Keratinocyte (primary cell): ENCODE measurements at regions not wholly inside any gene's neighbourhood (a gene's known extent, or its start where the extent isn't known, plus 50 kb on each side); places are given as distances from the start of the nearest gene placed in this dataset.

Experiments used
- EZH2 ChIP-seq: IDR thresholded peaks from one replicate; pipeline ENCODE4 v1.6.1; 2012; ENCODE audit warnings: inconsistent platforms, mild to moderate bottlenecking, low read length, moderate library complexity
- TF ChIP-seq, protein P1 (sequence below), 3 experiments: IDR thresholded peaks in 1 of 3; conservative IDR thresholded peaks in 1 of 3; optimal IDR thresholded peaks in 1 of 3; 2 replicates in 2 of 3; 3 replicates in 1 of 3; pipeline versions ENCODE3 to v1.5.1; 2011; ENCODE audit warnings: low read length in 3 of 3, mild to moderate bottlenecking in 3 of 3, moderate library complexity in 2 of 3, control low read depth in 1 of 3, inconsistent platforms in 1 of 3; ENCODE audit not compliant: insufficient read depth in 2 of 3; ENCODE audit errors: extremely low read depth in 1 of 3

DNA sequence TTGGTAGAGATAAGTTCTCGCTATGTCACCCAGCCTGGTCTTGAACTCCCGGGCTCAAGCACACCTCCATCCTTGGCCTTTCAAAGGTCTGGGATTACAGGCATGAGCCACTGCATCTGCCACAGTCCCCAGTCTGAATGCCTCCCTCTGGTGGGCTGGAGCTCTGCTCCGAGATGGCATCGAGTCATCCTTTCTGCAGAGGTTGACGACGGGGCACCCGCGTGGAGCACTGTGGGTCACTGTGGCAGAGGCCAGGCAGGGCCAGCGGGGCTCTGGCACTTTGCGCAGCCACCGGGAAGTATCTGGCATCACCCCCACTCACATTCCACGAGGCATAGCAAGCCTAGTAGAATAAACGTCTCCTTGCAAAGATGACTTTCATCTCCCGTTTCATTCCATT is 163.3 kb upstream of the DIO3 start:
- TF ChIP-seq, protein P1, sequence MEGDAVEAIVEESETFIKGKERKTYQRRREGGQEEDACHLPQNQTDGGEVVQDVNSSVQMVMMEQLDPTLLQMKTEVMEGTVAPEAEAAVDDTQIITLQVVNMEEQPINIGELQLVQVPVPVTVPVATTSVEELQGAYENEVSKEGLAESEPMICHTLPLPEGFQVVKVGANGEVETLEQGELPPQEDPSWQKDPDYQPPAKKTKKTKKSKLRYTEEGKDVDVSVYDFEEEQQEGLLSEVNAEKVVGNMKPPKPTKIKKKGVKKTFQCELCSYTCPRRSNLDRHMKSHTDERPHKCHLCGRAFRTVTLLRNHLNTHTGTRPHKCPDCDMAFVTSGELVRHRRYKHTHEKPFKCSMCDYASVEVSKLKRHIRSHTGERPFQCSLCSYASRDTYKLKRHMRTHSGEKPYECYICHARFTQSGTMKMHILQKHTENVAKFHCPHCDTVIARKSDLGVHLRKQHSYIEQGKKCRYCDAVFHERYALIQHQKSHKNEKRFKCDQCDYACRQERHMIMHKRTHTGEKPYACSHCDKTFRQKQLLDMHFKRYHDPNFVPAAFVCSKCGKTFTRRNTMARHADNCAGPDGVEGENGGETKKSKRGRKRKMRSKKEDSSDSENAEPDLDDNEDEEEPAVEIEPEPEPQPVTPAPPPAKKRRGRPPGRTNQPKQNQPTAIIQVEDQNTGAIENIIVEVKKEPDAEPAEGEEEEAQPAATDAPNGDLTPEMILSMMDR (optimal IDR thresholded peaks at IDR 0.05 in 1 of 3, IDR thresholded peaks at IDR 0.05 in 1 of 3, conservative IDR thresholded peaks at IDR 0.05 in 1 of 3; ENCODE audit: extremely low read depth in 1 of 3, insufficient read depth in 2 of 3, low read length in 3 of 3): no peak
- TF ChIP-seq EZH2: no peak
